HepG2 (cell line): ENCODE measurements at regions not wholly inside any gene's neighbourhood (a gene's known extent, or its start where the extent isn't known, plus 50 kb on each side); places are given as distances from the start of the nearest gene placed in this dataset.

Source experiments
- ATAC-seq: fragments of 200-7000 bp; cut with Tn5 transposase; 3 replicates; pipeline ENCODE4 v1.9.1; 2020; ENCODE audit warnings: mild to moderate bottlenecking, moderate library complexity
- BruUV-seq: library from RNA; stranded (reverse); fragments of 400-500 nt; replicated peaks from 2 replicates; lab custom pipeline; 2021; lab: Mats Ljungman, UMichigan
- CTCF ChIA-PET: fragments of 300-600 bp; formaldehyde crosslinking; extraction: SDS; loops from one replicate; lab custom pipeline; 2021; ENCODE audit warnings: low total read pairs, inconsistent platforms, low intra/inter-chr PET ratio; lab: Yijun Ruan, JAX
- POLR2A ChIA-PET: fragments of 350-600 bp; sonication (Branson Sonifier 250); formaldehyde crosslinking; loops from one replicate; lab custom pipeline; 2020; ENCODE audit warnings: antibody characterized with exemption, inconsistent platforms; lab: Yijun Ruan, JAX
- DNase-seq: peaks from one replicate; pipeline ENCODE4 v3.0.0-alpha.2; 2015; ENCODE audit warnings: low spot score
- FAIRE-seq: peaks from 3 replicates; lab custom pipeline; 2011; peaks lifted over from hg19 to GRCh38; lab: Jason Lieb, UNC
- H2AFZ ChIP-seq: one replicate; pipeline ENCODE4 v1.6.1; 2011; ENCODE audit warnings: low read length, inconsistent platforms
- H3K27ac ChIP-seq: fragments of 300-600 bp; 3 replicates; pipeline ENCODE4 v1.8.0; 2011; ENCODE audit warnings: mixed run types, mild to moderate bottlenecking, mixed read lengths, low read length, inconsistent platforms; ENCODE audit not compliant: insufficient read depth; ENCODE audit errors: extremely low read length
- H3K27me3 ChIP-seq, 2 experiments: fragments of 200-600 bp in 1 of 2; 2 replicates in 1 of 2; 3 replicates in 1 of 2; pipeline versions ENCODE4 v1.6.0 to v1.8.0; 2011; ENCODE audit warnings: low read length in 2 of 2, mild to moderate bottlenecking in 2 of 2, moderate library complexity in 2 of 2, inconsistent platforms in 1 of 2; ENCODE audit not compliant: insufficient read depth in 2 of 2, control insufficient read depth in 1 of 2
- H3K36me3 ChIP-seq, 2 experiments: fragments of 200-600 bp in 1 of 2; replicated peaks in 1 of 2; 2 replicates in 1 of 2; 3 replicates in 1 of 2; pipeline versions ENCODE4 v1.5.1 to v1.8.0; 2011; ENCODE audit warnings: low read length in 2 of 2, inconsistent platforms in 1 of 2; ENCODE audit not compliant: insufficient read depth in 2 of 2, control insufficient read depth in 1 of 2
- H3K4me1 ChIP-seq: 2 replicates; pipeline ENCODE4 v1.5.1; 2012; ENCODE audit warnings: low read length, inconsistent platforms; ENCODE audit not compliant: insufficient read depth
- H3K4me2 ChIP-seq: 2 replicates; pipeline ENCODE4 v1.6.0; 2011; ENCODE audit warnings: low read depth, low read length, inconsistent platforms
- H3K4me3 ChIP-seq, 3 experiments: fragments of 200-600 bp in 1 of 3; sonication (generic), shearing (Covaris generic) in 1 of 3; replicated peaks in 1 of 3; 2 replicates each; pipeline ENCODE4 v1.5.1; 2011 to 2016; ENCODE audit warnings: low read length in 3 of 3, inconsistent platforms in 2 of 3, low read depth in 2 of 3, mild to moderate bottlenecking in 2 of 3, control low read depth in 1 of 3, mixed read lengths in 1 of 3; ENCODE audit not compliant: insufficient read depth in 1 of 3
- H3K79me2 ChIP-seq: one replicate; pipeline ENCODE4 v1.6.1; 2011; ENCODE audit warnings: low read length, inconsistent platforms; ENCODE audit not compliant: insufficient read depth
- H3K9ac ChIP-seq: 2 replicates; pipeline ENCODE4 v1.6.0; 2011; ENCODE audit warnings: mild to moderate bottlenecking, low read depth, low read length, inconsistent platforms; ENCODE audit not compliant: insufficient read depth
- H3K9me3 ChIP-seq: 2 replicates; pipeline ENCODE4 v1.5.1; 2012; ENCODE audit warnings: mild to moderate bottlenecking, low read length
- H4K20me1 ChIP-seq: 2 replicates; pipeline ENCODE4 v1.6.0; 2011; ENCODE audit warnings: inconsistent platforms, mild to moderate bottlenecking, low read length, moderate library complexity; ENCODE audit not compliant: insufficient read depth
- ESRRA ChIP-seq: sonication (generic); formaldehyde crosslinking; IDR thresholded peaks from 2 replicates; pipeline ENCODE4 v1.5.1; 2020; ENCODE audit warnings: mild to moderate bottlenecking, low read depth, missing genetic modification reagents
- HMG20B ChIP-seq: conservative IDR thresholded peaks from 2 replicates; pipeline ENCODE4 v1.6.1; 2016; ENCODE audit warnings: missing genetic modification reagents, missing compliant biosample characterization
- HOXA3 ChIP-seq: sonication (generic); formaldehyde crosslinking; IDR thresholded peaks from 2 replicates; pipeline ENCODE4 v1.5.0; 2020; ENCODE audit warnings: missing genetic modification reagents
- NCOA5 ChIP-seq: sonication (generic); formaldehyde crosslinking; IDR thresholded peaks from 2 replicates; pipeline ENCODE4 v1.4.0; 2020; ENCODE audit warnings: missing genetic modification reagents
- PHF20 ChIP-seq: sonication (generic); formaldehyde crosslinking; IDR thresholded peaks from 2 replicates; pipeline ENCODE4 v1.5.0; 2020; ENCODE audit warnings: mild to moderate bottlenecking, missing genetic modification reagents
- PRMT3 ChIP-seq: sonication (generic); formaldehyde crosslinking; IDR thresholded peaks from 2 replicates; pipeline ENCODE4 v1.8.1; 2022; ENCODE audit warnings: low read depth, mild to moderate bottlenecking, moderate library complexity, missing genetic modification reagents, borderline replicate concordance
- SALL1 ChIP-seq: sonication (generic); formaldehyde crosslinking; IDR thresholded peaks from 2 replicates; pipeline ENCODE4 v1.8.0; 2022; ENCODE audit warnings: mild to moderate bottlenecking, missing genetic modification reagents
- SKI ChIP-seq: fragments of 450-650 bp; IDR thresholded peaks from one replicate; pipeline ENCODE4 v1.6.1; 2018; ENCODE audit warnings: mild to moderate bottlenecking; ENCODE audit not compliant: partially characterized antibody
- WGBS: methylation state at CpG from one replicate; pipeline ENCODE4 v1.1.6; 2017; ENCODE audit warnings: low lambda C conversion rate; 5-methylcytosine and 5-hydroxymethylcytosine counted together
- in situ Hi-C: cut with HindIII; loops from 2 replicates; pipeline ENCODE4 v1.10.0; 2017; ENCODE audit warnings: low pct_unique_long_range_greater_than_20kb; ENCODE audit not compliant: extremely low pct_ligation_motif_present
- intact Hi-C: fragments of 100-400 bp; cut with micrococcal nuclease; formaldehyde crosslinking; loops from one replicate; pipeline ENCODE4 v1.10.0; 2022; ENCODE audit not compliant: unreplicated experiment
- TF ChIP-seq, protein P1 (sequence below): sonication (generic); formaldehyde crosslinking; IDR thresholded peaks from 2 replicates; pipeline ENCODE4 v1.4.0; 2020; ENCODE audit warnings: mild to moderate bottlenecking, missing genetic modification reagents
- TF ChIP-seq, protein P2 (sequence below): sonication (generic); formaldehyde crosslinking; IDR thresholded peaks from 2 replicates; pipeline ENCODE4 v1.5.0; 2020; ENCODE audit warnings: missing genetic modification reagents, mild to moderate bottlenecking, borderline replicate concordance
- TF ChIP-seq, protein P3 (sequence below): sonication (generic); formaldehyde crosslinking; IDR thresholded peaks from 2 replicates; pipeline ENCODE4 v1.4.0; 2020; ENCODE audit warnings: mild to moderate bottlenecking, missing genetic modification reagents
- TF ChIP-seq, protein P4 (sequence below): sonication (generic); formaldehyde crosslinking; IDR thresholded peaks from 2 replicates; pipeline ENCODE4 v1.8.0; 2022; ENCODE audit warnings: mild to moderate bottlenecking, missing genetic modification reagents, moderate library complexity
- TF ChIP-seq, protein P5 (sequence below), 2 experiments: sonication (generic) in 1 of 2; formaldehyde crosslinking in 1 of 2; IDR thresholded peaks; 2 replicates each; pipeline versions ENCODE4 v1.4.0 to v1.6.1; 2018 to 2020; ENCODE audit warnings: missing genetic modification reagents in 2 of 2, borderline replicate concordance in 1 of 2, low read depth in 1 of 2, mild to moderate bottlenecking in 1 of 2, missing biosample characterization in 1 of 2

DNA sequence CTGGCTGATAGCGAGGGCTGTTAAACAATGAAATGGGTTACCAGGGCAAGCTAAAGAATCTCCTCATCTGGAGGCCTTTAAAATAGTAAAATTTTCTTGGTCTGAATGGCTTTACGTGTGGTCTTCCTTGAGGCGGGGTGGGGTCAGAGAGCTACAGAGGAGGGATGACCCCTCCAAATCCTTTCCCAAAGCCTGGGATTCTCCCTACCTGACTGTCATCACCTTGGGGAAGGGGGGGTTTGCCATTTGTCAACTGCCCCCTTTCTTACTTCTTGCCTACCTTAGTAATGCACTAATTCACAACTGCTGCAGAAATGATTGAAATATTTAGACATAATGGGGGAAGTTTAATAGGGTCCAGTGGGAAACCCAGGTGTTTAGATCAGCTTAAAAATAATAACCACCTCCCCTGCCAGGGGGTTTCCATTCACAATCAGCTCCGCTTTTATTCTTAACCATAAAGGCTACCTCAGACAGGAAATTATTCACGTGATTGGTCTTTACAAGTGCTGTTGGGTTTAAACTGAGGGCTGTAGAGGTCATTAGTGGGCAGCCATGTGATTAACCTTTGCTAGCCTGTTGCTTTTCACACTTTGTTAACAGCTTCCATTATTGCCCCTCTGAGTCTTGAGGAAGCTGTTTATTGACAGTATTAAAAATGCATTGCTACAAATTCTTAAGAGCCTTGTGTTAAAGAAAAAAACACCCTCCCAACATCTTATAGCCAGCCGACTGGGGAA lies 276.5 kb upstream of the ATP11B start:
- CTCF ChIA-PET = no interaction called here
- Histone ChIP-seq H3K4me2 (no peak overlapping the region), H3K79me2 (no peaks in the 10 kb centered on the region), H3K9ac (no peak overlapping the region), H3K4me1 (no peaks in the 10 kb centered on the region), H3K27me3 (no peaks in the 10 kb centered on the region), H2AFZ (no peak overlapping the region), H4K20me1 (no peaks in the 10 kb centered on the region), H3K36me3 (no peaks in the 10 kb centered on the region), H3K9me3 (no peaks in the 10 kb centered on the region), H3K4me3 (no peak overlapping the region), H3K27ac (no peak overlapping the region)
- DNase-seq (no peak), FAIRE-seq (no peak), ATAC-seq (no peak)
- intact Hi-C loops (no loop called here), in situ Hi-C loops (no loop called here)
- WGBS = 21% methylated on average over 6 of the region's 6 CpGs
- no peak for TF ChIP-seq SKI
- TF ChIP-seq, protein P1, sequence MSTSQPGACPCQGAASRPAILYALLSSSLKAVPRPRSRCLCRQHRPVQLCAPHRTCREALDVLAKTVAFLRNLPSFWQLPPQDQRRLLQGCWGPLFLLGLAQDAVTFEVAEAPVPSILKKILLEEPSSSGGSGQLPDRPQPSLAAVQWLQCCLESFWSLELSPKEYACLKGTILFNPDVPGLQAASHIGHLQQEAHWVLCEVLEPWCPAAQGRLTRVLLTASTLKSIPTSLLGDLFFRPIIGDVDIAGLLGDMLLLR (CRISPR knock-in tag) = no peak
- TF ChIP-seq, protein P2, sequence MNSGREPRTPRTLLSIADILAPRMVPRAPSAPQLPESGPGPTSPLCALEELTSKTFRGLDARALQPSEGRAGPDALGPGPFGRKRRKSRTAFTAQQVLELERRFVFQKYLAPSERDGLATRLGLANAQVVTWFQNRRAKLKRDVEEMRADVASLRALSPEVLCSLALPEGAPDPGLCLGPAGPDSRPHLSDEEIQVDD (CRISPR knock-in tag) = no peak
- TF ChIP-seq PHF20 (CRISPR knock-in tag) = no peak
- no peak for TF ChIP-seq NCOA5 (CRISPR knock-in tag)
- TF ChIP-seq PRMT3 (CRISPR knock-in tag) = no peak
- TF ChIP-seq SALL1 (CRISPR knock-in tag) = no peak
- TF ChIP-seq ESRRA = no peak
- TF ChIP-seq, protein P3, sequence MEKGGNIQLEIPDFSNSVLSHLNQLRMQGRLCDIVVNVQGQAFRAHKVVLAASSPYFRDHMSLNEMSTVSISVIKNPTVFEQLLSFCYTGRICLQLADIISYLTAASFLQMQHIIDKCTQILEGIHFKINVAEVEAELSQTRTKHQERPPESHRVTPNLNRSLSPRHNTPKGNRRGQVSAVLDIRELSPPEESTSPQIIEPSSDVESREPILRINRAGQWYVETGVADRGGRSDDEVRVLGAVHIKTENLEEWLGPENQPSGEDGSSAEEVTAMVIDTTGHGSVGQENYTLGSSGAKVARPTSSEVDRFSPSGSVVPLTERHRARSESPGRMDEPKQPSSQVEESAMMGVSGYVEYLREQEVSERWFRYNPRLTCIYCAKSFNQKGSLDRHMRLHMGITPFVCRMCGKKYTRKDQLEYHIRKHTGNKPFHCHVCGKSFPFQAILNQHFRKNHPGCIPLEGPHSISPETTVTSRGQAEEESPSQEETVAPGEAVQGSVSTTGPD (CRISPR knock-in tag) = no peak
- no peak for TF ChIP-seq HMG20B (CRISPR knock-in tag)
- TF ChIP-seq HOXA3 (CRISPR knock-in tag) = no peak
- TF ChIP-seq, protein P4, sequence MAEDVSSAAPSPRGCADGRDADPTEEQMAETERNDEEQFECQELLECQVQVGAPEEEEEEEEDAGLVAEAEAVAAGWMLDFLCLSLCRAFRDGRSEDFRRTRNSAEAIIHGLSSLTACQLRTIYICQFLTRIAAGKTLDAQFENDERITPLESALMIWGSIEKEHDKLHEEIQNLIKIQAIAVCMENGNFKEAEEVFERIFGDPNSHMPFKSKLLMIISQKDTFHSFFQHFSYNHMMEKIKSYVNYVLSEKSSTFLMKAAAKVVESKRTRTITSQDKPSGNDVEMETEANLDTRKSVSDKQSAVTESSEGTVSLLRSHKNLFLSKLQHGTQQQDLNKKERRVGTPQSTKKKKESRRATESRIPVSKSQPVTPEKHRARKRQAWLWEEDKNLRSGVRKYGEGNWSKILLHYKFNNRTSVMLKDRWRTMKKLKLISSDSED (CRISPR knock-in tag) = no peak
- TF ChIP-seq, protein P5, sequence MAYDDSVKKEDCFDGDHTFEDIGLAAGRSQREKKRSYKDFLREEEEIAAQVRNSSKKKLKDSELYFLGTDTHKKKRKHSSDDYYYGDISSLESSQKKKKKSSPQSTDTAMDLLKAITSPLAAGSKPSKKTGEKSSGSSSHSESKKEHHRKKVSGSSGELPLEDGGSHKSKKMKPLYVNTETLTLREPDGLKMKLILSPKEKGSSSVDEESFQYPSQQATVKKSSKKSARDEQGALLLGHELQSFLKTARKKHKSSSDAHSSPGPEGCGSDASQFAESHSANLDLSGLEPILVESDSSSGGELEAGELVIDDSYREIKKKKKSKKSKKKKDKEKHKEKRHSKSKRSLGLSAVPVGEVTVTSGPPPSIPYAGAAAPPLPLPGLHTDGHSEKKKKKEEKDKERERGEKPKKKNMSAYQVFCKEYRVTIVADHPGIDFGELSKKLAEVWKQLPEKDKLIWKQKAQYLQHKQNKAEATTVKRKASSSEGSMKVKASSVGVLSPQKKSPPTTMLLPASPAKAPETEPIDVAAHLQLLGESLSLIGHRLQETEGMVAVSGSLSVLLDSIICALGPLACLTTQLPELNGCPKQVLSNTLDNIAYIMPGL (CRISPR knock-in tag; IDR thresholded peaks at IDR 0.05; ENCODE audit: borderline replicate concordance in 1 of 2, low read depth in 1 of 2) = no peak
- POLR2A ChIA-PET = no interaction called here
- BruUV-seq = no TSS peak
